C4-2B (cell line): ENCODE measurements at regions not wholly inside any gene's neighbourhood (a gene's known extent, or its start where the extent isn't known, plus 50 kb on each side); places are given as distances from the start of the nearest gene placed in this dataset.

ENCODE experiments used
- ZFX ChIP-seq: fragments of 450-650 bp; IDR thresholded peaks from 2 replicates; pipeline ENCODE4 v1.6.1; 2017
- TF ChIP-seq, protein P1 (sequence below): fragments of 450-650 bp; conservative IDR thresholded peaks from 2 replicates; pipeline ENCODE4 v1.5.1; 2017; ENCODE audit warnings: mild to moderate bottlenecking

DNA sequence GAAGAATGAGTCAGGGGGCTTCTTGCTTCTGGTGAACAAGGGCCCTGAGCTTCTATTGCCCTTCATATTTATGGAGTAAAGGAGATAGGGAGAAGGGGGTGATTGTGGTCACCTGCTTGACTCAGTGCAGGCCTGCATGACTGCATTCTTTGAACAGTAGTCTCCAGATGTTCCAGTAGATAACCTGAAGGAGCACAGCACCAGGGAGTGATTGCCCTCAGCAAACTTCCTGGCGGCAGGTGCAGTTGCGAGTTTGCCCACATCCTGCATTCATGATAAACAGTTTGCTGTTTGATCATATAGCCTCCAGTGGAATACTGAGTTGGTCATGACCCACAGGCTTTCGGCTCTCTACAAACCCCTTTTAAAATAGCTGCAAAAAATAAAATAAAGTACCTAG, 1632.7 kb downstream of the OTOL1 start:
- TF ChIP-seq, protein P1, sequence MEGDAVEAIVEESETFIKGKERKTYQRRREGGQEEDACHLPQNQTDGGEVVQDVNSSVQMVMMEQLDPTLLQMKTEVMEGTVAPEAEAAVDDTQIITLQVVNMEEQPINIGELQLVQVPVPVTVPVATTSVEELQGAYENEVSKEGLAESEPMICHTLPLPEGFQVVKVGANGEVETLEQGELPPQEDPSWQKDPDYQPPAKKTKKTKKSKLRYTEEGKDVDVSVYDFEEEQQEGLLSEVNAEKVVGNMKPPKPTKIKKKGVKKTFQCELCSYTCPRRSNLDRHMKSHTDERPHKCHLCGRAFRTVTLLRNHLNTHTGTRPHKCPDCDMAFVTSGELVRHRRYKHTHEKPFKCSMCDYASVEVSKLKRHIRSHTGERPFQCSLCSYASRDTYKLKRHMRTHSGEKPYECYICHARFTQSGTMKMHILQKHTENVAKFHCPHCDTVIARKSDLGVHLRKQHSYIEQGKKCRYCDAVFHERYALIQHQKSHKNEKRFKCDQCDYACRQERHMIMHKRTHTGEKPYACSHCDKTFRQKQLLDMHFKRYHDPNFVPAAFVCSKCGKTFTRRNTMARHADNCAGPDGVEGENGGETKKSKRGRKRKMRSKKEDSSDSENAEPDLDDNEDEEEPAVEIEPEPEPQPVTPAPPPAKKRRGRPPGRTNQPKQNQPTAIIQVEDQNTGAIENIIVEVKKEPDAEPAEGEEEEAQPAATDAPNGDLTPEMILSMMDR: no peak
- TF ChIP-seq ZFX: no peak
